ENCODE measurements at regions not wholly inside any gene's neighbourhood (a gene's known extent, or its start where the extent isn't known, plus 50 kb on each side); places are given as distances from the start of the nearest gene placed in this dataset.

DNA sequence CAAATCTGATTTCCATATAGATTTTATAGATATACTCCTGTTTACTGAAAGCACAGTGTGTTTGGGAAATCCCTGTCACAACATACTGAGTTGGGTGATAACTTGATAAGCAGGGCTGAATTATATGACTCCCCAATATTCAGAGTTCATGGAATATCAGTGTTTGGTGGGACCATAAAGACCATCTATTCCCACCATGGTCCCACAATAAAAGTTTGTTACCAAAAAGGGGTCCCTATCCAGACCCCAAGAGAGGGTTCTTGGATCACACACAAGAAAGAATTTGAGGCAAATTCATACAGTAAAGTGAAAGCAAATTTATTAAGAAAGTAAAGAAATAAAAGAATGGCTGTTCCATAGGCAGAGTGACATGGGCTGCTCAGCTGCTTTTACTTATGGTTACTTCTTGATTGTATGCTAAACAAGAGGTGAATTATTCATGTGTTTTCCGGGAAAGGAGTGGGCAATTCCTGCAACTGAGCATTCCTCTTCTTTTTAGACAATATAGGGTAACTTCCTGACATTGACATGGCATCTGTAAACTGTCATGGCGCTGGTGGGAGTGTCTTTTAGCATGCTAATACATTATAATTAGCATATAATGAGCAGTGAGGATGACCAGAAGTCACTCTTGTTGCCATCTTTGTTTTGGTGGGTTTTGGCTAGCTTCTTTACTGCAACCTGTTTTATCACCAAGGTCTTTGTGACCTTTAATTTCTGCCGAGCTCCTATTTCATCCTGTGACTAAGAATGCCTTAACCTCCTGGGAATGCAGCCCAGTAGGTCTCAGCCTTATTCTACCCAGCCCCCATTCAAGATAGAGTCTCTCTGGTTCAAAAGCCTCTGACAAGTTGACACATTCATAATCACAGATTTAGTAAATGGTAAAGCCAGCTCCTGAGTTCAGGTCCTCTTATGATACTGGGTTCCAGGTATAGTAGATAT is 240.6 kb upstream of the PDGFD start:
- DNase-seq: no peak

DNA sequence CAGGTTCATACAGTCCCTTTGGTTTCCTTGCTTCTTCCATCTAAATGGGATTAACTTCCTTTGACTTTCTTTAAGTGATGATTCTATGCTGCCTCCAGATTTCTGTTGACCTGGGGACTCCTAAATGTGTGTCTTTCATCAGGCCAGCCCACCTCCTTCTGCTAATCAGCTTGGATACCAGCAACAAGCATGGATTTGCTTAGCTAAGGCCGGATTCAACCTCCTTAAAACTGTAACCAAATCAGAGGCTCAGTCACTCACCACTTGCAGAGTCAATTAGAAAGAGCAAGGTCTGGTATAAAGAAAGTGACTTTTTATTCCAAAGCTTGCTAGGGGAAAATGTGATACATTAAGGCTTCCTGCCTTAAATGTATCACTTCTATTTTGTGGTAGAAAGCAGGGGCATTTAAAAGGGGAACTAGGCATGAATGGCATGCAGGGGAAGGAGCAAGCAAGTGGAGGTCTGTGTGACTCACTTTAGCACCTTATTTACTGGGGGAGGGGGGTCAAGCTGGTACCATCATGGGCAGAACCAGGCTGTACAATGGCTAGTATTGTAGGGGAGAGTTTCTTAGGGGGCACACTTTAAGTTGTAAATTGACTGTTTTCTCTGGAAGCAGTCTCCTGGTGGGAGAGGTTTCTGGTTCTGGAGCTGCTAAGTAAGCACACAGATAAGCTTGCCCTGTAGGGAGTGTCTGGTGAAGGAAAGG is 239.0 kb upstream of the PDGFD start:
- no peak for DNase-seq

DNA sequence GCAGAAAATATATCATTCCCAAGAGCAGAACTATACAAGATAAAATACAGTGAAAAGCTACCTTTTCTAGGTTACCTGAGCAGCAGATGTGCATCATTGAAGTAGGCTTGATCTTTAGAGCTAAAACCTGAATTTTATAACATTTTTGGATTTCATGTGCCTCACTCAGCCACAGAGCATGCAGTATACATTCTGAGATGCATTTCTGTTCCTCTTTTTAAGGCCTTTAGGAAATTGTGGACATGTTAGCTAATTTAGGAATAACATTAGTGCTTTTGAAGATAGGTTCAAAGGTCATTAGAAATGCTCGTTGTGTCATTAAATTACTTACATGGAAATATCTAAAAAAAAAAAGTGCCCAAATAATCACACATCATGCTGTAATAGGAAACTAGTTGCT is 230.6 kb upstream of the PDGFD start:
- DNase-seq: no peak

DNA sequence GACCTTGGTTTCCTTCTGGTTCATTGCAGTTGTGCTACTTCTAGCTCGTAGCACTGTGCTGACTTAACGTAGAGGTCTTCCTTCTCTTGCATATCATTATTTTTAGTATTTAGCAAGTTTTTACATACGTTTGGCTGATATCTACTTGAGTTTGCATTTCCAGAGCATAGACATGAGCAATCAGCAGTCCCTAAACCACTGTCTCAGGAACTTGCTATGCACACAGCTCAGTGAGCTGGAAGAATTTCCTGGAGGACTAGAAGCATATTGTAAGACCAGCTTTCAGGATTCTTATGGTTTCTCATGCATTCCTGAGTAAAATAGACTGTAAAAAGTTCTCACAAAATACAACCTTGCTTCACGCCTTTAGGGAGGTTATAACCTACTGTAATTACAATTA is 226.7 kb upstream of the PDGFD start:
- DNase-seq: no peak

DNA sequence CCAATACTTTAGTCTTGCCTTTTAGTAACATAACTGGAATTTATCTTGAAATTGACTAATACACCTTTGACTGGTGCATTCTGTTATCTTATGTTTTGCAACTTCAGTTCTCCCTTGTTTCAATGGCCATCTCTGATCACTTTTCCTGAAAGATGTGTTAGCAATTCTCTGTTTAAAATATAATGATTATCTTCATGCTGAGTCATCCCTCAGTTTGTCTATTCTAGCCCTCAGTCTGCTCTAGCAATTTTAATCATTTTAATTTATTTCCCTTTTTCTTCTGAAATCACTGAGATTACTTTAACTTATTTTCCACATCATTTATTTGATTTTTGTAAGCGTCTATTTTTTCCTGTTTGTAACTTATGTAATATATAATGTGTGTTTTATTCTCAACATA is 221.9 kb upstream of the PDGFD start:
- DNase-seq: no peak

DNA sequence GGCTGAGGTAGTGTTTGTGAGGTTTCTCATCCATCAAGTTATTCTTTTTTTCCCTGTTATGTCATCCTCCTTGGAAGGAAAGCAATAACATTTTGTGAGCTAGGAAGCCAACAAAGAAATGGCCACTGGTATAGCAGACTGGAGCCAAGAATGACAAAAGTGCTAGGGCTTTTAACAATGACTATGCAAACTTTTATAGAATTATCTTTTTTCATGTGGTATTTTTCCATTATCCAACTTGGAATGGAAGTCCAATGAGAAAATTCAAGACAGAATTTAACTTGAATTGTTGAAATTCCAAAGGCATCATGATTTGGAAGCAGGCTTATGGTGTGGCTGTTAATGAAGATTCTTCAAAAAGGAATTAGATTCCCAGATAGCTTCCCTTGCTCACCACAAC is 216.4 kb upstream of the PDGFD start:
- no peak for DNase-seq

DNA sequence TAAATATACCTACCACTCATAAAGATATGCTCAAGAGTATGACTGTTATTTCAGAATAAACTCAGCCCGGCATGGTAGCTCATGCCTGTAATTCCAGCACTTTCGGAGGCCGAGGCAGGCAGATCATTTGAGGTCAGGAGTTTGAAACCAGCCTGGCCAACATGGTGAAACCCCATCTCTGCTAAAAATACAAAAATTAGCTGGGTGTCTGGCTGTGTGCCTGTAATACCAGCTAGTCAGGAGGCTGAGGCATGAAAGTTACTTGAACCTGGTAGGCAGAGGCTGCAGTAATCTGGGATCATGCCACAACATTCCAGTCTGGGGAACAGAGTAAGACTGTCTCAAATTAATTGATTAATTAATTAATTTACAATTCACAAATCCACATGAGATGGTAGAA is 208.2 kb upstream of the PDGFD start:
- DNase-seq: no peak

DNA sequence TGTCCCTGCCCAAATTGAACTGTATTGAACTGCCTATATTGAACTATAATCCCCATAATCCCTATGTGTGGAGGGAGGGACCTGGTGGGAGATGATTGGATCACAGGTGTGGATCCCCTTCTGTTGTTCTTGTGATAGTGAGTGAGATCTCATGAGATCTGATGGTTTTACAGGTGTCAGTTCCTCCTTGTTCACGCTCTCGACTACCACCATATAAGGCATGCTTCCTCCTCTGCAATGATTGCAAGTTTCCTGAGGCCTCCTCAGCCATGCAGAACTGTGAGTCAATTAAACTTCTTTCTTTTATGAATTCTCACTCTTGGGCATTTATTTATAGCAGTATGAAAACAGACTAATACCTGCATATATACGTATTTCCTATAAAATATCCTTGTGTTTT is 206.5 kb upstream of the PDGFD start:
- DNase-seq: no peak

DNA sequence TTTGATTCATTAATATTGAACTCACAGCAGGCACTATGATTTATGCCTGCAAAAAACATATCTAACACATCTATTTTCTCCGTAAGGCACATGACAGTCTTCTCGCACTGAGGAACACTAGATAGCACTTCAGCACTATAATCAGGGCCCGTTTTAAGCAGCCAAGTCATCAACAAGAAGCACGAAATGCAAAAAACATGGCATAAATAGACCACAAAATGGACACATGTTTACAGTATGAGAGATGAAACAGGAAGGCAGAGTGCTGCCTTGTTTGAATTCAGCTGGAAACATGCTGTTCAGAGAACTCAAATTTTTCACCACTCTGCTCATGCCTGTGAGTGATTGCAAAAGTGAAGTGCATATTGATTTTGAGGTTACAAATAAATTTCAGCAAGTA is 205.8 kb upstream of the PDGFD start:
- DNase-seq: no peak

DNA sequence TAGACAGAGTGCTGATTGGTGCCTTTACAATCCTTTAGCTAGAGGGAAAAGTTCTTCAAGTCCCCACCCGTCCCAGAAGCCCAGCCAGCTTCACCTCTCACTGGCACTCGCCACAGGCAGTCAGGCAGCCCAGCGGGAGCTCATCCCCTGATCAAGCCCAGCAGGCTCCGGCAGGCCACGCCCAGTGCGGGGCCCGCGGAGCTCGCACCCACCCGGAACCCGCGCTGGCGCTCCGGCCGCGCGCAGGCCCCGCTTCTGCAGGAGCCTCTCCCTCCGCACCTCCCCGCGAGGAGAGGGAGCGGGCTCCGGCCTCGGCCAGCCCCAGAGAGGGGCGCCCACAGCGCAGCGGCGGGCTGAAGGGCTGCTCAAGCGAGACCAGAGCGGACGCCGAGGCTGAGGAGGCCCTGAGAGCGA is 202.4 kb upstream of the PDGFD start:
- DNase-seq: no peak

DNA sequence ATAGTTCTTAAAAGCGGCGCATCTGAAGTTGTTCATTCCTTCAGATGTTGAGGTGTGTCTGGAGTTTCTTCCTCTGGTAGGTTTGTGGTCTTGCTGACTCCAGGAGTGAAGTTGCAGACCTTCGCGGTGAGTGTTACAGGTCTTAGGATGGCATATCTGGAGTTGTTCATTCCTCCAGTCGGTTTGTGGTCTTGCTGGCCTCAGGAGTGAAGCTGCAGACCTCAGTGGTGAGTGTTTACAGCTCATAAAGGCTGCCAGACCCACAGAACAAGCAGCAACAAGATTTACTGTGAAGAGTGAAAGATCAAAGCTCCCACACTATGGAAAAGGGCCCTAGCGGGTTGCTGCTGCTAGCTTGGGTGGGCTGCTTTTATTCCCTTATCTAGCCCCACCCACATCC is 201.7 kb upstream of the PDGFD start:
- DNase-seq: no peak

DNA sequence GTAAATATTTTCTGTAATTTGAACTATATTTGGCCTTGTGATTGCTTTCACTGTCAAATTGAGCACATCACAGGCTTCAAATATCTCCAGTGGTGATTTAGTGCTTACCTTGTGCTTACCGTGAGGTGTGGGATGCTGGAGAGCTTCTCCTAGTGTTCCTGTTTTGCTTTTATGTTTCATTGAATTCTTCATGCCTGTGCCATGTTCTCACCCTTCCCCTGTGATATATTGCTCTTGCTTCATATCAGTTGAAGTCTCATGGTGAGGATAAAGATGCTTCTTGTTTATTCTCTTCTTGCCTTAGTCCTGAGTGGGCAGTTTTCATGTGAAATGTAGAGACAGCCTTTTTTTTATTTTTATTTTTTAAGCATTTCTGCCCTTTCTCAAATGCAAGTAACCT is 198.0 kb upstream of the PDGFD start:
- DNase-seq: no peak

DNA sequence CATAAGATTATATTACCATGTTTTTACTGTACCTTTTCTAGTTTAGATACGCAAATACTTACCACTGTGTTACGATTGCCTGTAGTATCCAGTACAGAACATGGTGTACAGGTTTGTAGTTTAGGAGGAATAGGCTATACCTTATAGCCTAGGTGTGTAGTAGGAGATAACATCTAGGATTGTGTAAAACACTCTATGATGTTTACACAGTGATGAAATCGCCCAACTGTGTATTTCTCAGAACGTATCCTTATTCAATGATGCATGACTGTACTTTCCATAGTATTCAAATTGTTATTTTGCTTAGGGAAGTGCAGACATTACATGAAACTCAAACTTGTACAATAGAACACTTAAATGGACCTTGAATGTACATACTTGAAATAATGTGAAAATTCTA is 188.1 kb upstream of the PDGFD start:
- no peak for DNase-seq

DNA sequence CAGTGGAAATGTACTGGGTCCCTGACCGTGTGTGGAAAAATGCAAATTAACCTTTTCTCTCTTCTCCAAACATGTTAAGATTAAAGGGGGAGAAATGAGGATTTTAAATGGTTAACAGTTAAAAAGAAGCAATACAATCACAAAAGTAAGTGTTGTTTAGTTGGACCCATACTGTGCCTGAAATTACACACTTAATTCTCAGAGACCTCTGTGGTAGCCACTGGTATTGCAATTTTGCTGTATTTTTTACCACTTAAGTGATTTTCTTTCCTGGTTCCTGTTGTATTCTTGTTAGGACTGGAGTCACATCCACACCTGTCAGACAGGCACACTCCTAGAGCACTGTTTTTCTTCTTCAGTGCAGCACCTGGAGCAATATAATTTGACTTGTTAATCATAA is 179.6 kb upstream of the PDGFD start:
- DNase-seq: no peak

DNA sequence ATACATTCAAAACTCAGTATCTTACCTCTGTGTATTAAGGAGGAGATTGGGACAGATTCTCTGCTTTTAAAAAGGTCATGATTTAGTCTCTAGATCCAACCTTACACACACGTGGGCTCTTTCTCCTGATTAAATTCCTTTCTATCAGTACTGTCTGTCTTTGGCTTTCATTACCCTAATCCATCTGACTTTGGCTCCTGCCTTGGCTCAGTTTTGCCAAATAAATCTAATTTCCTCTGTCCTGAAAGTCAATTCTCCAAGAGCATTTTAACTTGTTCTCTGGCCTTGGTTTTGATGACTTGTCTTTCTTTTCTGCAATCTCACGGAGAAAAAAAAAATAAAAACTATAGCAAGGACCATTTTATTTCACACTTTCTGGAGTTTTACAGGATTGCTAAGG is 176.6 kb upstream of the PDGFD start:
- DNase-seq: no peak

DNA sequence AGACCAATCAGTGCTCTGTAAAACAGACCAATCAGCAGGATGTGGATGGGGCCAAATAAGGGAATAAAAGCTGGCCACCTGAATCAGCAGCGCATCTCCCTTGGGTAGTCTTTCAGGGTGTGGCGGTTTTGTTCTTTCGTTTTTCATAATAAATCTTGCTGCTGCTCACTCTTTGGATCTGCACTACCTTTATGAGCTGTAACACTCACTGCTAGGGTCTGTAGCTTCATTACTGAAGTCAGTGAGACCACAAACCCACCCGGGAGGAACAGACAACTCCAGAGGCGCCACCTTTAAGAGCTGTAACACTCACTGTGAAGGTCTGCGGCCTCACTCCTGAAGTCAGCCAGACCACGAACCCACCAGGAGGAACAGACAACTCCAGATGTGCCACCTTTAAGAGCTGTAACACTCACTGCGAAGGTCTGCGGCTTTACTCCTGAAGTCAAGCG is 175.5 kb upstream of the PDGFD start:
- no peak for DNase-seq

DNA sequence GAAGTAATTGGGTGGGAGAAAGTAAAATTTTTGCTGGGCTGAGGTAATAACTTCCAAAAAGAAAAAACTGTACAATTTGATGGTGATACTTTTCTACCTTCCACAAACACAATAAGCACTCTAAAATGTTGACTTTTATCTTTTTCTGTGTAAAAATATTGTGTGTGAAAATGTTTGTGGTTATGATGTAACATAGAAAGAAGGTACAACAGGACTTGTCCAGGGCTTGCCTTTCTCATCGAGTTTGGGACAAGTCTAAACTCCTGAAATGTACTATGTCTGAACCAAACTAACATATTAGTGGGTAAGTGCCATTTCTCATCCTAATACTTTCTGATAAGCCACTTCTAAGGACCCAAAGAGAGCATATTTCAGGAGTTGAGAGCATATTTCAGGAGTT is 174.2 kb upstream of the PDGFD start:
- no peak for DNase-seq

DNA sequence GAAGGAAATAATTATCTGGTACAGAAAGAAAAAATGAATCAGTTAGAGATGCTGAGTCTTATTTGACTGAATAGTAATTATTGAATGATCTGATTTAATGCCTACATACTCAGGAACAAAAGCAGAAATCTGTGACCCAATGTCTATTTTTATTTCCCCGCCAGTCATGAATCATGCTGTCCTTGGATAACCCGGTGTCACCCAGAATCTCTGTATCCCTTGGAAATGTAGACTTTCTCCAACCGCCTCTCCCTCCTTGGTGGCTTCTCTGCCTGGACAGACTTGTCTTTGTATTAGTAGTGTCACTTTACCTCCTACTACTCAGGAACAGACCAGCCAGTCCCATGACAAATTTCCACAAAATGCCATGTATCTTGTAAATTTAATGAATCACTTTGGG is 173.3 kb upstream of the PDGFD start:
- no peak for DNase-seq

DNA sequence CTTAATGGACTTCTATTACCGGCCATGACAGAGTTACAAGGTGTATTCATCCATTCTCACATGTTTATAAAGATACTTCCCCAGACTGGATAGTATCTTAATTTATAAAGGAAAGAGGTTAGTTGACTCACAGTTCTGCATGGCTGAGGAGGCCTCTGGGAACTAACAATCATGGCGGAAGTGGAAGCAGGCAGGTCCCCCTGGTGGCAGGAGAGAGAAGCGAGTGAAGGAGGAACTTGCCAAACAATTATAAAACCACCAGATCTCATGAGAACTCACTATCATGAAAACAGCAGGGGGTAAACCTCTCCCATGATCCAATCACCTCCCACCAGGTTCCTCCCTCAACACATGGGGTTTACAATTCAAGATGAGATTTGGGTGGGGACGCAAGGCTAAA is 170.0 kb upstream of the PDGFD start:
- DNase-seq: no peak

DNA sequence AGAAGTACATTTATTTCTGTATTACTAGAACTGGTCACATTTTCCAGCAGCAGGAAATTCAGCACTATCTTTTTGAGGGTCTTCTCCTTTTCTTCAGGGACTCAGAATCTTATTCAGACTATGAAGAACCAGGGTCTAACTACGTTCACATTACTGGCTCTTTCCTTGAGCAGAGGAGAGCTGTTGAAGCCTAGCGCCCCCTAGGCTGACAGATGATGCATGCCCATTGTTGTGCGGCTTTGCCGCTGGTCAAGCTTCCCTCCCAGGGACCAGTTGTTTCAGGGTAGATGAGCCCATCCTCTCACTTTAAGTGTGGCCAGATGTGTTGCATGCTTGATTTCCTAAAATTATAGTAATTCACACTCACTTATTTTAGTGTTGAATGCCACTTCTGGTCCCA is 168.2 kb upstream of the PDGFD start:
- DNase-seq: no peak

DNA sequence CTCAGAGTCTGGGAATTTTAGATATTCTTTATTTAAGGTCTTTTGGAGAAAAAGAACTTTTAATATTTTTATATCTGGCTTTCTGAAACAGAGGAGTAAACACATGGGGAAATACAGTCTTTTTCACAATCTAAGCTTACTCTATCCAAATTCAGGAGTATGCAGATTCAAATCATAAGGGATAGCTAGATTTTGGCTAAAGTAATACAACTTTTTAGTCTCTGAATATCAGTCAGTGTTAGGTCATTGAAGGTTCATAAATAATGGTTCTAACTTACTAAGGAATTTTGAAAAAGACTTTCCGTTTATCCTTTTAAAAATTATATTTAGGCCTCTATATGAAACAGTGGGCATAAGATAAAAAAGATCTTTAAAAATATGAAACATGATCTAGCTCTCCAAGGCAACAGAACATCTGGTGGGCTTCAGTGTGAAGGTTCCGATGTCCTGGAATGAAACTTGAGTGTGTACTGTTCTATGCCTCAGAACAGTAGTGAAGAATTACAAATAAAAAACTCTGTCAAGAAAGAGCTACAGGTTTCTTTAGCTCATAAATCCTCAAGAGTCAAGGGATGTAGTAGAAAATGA is 165.2 kb upstream of the PDGFD start:
- DNase-seq: no peak

DNA sequence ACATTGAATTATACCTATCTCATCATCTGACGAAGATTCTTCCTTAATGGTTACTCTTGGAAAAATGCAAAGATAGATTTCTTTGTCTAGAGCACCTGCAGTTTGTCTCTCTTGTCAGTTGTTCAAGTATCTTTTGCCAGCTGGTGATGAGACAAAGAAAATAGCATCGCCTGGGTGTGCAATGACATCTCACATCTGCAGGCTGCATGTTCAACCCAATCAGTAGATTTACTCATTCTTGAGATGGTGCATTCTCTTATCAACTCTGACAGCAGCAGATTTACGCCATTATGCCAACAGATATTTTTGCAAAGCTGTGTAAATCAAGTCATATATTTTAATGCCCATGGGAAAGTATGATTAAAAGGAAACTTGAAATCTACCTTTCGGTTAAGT is 164.6 kb upstream of the PDGFD start:
- DNase-seq: no peak

DNA sequence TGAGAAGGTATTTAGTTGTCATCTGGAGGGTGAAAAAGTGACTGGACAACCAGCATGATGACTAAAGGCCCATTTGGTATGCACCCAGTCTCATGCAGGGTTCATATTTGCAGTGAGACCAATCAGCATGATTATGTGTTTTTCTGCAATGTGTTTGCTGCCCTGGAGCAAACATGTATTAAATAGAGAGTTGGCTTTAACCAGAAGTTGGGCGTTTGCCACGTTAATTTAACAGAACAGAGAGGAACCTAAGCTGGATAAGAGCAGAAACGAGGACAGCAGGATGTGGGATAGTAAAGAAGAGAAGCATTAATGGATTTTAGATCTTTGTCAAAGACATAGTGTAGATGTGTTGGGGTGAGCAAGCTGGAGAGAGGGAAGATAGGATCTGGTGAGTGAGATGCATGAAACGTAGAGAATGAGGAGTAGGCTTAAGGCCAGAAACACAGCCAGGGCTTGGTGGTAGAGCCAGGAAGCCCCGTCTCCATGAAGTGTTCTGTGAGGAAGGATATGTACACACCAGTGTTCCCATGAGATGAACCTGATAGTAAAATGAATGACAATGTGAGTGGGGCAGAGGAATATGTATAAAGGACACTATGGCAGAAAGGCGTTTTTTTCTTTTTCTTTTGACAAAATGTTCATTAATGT is 164.0 kb upstream of the PDGFD start:
- no peak for DNase-seq

DNA sequence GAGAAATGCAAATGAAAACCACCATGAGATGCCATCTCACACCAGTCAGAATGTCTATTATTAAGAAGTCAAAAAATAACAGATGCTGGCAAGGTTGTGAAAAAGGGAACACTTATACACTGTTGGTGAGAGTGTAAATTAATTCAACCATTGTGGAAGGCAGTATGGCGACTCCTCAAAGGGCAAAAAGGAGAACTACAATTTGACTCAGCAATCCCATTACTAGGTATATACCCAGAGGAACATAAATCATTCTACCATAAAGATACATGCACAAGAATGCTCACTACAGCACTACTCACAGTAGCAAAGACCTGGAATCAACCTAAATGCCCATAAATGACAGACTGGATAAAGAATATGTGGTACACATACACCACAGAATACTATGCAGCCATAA is 161.1 kb upstream of the PDGFD start:
- DNase-seq: no peak

Measured in SIG-M5 (cell line).